GM21717 (cell line): ENCODE measurements at regions not wholly inside any gene's neighbourhood (a gene's known extent, or its start where the extent isn't known, plus 50 kb on each side); places are given as distances from the start of the nearest gene placed in this dataset.

Experiments
- ATAC-seq: cut with Tn5 transposase; IDR thresholded peaks from one replicate; pipeline ENCODE4 v1.9.1; 2021; ENCODE audit warnings: mild to moderate bottlenecking, moderate library complexity; ENCODE audit not compliant: unreplicated experiment

- ATAC-seq = no peak
Measured at GRCh38 chr12:91974541-91975085, 171.0 kb downstream of the BTG1 start.

- no peak for ATAC-seq
Measured at GRCh38 chr12:91973813-91974212, 171.8 kb downstream of the BTG1 start.

GRCh38 chr12:91972896-91973295 is 172.8 kb downstream of the BTG1 start:
- ATAC-seq = no peak

- ATAC-seq = no peak
Measured at GRCh38 chr12:91968777-91969171, 176.9 kb downstream of the BTG1 start.

DNA sequence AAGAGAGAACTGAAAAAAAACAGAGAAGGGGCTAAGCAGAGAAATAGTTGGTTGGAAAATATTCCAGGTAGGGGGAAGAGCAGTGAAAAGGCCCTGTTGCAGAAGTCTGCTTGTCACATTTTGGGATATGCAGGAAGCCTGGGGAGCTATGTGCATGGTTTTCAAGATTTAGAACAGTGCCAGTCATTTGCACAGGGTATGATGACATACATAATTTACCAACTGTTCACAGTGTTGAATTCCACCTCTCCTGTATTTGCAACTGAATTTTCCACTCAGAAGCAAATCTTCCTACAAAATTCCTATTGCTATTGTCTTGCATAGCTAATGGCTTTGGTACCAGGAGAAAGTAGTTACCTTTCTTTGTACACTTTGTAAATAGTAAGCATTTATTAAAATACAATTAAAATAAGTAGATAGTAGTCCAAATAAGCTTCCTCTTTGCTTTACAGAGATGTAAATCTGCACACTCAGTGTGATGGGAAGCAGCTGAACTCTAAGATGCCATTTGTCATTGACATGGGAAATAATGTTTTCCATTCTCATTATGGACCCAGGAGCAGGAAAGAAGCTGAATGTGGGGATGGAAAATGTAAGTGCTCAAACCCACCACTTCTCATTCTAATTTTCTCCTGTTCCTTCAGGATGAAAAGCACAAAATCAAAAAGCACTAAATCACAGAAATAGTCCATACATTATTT is 177.4 kb downstream of the BTG1 start:
- ATAC-seq = no peak

- ATAC-seq = no peak
Measured at GRCh38 chr12:91967590-91967989, 178.1 kb downstream of the BTG1 start.

DNA sequence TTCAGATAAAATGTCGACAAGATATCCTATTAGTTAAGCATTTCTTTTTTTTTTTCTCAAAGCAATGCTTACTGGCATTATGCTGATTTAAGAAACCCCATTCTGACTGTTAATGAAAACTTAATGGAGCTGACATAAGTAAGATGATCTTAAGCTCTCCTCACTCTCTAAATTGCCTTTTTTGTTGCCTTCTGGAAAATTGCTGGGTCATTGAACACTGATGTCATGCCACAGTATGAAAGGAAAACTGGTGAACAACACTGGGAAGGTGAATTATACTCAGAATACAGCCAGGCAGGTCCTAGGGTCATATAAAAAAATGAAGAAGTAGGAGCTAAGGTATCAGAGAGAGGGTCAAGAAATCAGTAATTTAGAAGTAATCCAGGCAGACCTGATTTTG is 179.9 kb downstream of the BTG1 start:
- ATAC-seq = no peak

- ATAC-seq = no peak
Measured at GRCh38 chr12:91964501-91964900, 181.1 kb downstream of the BTG1 start.

DNA sequence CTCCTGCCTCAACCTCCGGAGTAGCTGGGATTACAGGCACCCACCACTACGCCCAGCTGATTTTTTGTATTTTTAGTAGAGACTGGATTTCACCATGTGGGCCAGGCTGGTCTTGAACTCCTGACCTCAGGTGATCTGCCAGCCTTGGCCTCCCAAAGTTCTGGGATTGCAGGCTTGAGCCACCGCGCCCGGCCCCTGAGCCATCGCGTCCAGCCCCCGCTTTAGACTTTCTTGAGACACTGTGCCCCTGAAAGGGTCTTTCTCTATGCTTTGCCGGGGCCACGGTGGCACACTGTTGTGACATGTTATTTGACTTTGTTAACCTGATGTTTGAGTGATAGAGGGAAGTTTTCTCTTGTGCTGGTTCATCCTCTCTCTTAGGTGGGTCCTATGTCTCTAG is 186.4 kb downstream of the BTG1 start:
- ATAC-seq = no peak

DNA sequence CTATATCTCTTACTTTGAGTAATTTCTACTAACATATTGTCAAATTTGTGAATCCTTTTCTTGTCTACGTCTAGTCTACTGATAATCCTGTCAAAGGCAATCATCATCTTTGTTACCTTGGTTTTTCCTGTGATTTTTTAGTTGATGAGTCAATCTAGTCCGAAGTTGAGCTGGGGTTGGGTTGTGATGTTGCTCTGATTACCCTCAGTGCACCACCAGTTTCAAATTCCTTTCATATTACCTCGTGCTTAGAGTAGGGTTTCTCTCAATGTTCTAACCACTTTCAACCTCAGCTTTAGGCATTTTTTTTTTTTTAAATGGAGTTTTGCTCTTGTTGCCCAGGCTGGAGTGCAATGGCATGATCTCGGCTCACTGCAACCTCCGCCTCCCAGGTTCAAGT is 186.8 kb downstream of the BTG1 start:
- ATAC-seq = no peak

- ATAC-seq = no peak
Measured at GRCh38 chr12:91954747-91955146, 190.9 kb downstream of the BTG1 start.

DNA sequence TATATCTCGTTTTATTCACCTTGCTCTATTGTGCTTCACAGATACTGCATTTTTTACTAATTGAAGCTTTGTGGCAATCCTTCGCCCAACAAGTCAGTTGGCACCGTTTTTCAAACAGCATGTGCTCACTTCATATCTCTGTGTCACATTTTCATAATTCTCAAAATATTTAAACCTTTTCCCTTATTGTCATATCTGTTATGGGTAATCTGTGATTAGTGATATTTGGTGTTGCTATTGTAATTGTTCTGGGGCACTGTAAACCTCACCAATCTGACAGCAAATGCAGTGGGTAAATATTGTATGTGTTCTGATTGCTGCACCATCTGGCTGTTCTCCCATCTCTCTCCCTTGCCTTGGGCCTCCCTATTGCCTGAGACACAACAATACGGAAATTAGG is 191.3 kb downstream of the BTG1 start:
- no peak for ATAC-seq

DNA sequence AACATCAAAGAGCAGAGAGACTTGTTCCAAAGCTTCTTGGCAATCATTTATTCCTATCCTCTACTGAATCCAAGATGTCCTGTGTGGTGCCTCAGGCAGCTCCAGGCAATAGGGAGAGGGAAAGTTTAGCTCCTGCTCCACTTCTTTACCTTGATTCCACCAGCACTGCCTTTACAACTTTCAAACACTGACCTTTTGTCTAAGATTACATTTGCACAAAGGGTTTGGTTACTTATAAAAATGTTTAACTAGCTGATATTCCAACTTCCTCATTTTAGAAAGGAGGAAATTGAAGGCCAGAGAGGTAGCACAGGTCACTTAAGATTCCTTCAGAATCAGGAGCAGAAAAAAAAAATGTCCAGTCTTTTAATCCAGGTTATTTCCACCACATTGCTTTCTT is 192.7 kb downstream of the BTG1 start:
- ATAC-seq = no peak

DNA sequence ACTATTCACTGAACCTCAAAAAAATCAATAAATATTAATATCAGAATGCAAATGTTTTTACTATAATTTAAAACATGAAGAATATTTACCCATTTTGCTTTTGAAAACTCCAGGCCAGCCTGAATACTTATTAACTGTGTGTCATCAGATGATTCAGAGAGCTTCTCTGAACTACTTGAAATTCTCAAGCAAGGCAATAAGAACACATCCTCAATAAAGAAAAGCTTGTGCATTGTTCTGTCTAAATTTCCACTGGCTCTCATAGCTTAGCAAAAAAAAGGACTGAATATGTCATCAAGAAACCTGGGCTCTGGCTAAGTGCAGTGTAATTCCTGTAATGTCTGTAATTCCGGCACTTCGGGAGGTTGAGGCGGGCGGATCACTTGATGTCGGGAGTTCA is 194.1 kb downstream of the BTG1 start:
- ATAC-seq = no peak

- no peak for ATAC-seq
Measured at GRCh38 chr12:91948504-91948903, 197.1 kb downstream of the BTG1 start.

DNA sequence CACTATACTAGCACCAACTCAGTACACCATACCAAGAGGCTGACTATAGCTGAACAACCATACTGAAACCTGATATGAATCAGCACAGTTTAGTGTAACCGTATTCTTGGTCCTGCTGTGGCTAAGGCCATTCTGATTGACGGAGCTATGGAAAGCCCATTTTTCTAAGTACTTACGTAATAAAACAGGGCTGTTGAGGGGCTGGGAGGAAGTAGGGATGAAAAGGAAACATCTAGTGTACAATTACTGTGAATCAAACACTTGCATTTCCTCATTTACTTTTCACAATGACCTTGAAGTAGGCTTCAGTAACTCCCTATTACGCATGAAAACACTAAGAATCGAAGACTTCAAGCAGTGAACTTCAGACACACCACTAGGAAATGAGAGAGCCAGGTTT is 198.2 kb downstream of the BTG1 start:
- ATAC-seq = peak; percentile 87

- no peak for ATAC-seq
Measured at GRCh38 chr12:91944637-91945036, 201.0 kb downstream of the BTG1 start.

- ATAC-seq = no peak
Measured at GRCh38 chr12:91940826-91941570, 204.6 kb downstream of the BTG1 start.

- no peak for ATAC-seq
Measured at GRCh38 chr12:91940322-91940721, 205.3 kb downstream of the BTG1 start.

- ATAC-seq = no peak
Measured at GRCh38 chr12:91937706-91938105, 207.9 kb downstream of the BTG1 start.

DNA sequence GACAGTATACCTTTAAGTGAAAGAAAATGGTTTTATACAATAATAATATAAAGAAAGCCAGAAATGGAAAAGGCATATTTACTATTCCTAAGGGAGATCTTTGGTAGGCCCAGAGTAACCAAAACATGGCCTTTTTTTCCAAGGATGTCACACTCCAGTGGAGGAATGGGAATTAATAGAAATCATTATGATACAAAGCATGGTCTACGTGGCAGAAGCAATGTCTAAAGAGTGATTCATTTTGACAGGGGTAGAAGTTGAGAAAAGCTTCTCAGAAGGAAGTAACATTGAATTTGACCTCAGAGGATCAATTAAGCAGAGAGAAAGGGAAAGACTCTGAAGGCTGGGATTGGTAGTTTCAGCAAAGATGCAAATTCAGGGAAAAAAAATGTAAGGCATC is 208.6 kb downstream of the BTG1 start:
- ATAC-seq = no peak

DNA sequence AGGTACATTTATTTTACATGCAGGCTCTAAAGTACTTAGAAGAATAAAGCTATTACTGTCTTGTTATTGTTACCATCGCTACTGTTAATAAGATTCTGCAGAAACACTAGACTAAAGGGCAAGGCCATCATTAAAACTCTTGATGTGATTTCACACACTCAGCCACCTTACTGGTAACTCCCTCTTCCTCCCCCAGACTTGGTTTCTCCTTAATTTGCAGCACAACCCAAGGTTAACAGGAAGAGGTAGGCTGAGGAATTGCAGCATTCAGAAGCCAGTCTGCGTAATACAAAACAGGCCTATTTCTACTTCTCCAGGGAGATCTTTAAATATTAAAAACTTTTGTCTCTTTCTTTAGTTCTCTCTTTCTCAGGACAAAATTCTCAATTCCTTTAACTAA is 210.3 kb downstream of the BTG1 start:
- no peak for ATAC-seq
